ENCODE measurements at regions not wholly inside any gene's neighbourhood (a gene's known extent, or its start where the extent isn't known, plus 50 kb on each side); places are given as distances from the start of the nearest gene placed in this dataset.

- FAIRE-seq: no peak
- no peak for DNase-seq (ENCODE audit: extremely low spot score, insufficient read length, low read depth)
Measured at GRCh38 chr10:70939441-70940003, 51.2 kb upstream of the PCBD1 start.

GRCh38 chr10:70940834-70941568 lies 52.6 kb upstream of the PCBD1 start:
- FAIRE-seq (no peak), DNase-seq (ENCODE audit: extremely low spot score, insufficient read length, low read depth) (no peak)

- no peak for DNase-seq (ENCODE audit: extremely low spot score, insufficient read length, low read depth)
- no peak for FAIRE-seq
Measured at GRCh38 chr10:70942125-70942524, 53.8 kb upstream of the PCBD1 start.

GRCh38 chr10:70942725-70943124 lies 54.4 kb upstream of the PCBD1 start:
- no peak for FAIRE-seq

GRCh38 chr10:70943249-70943648 lies 54.9 kb upstream of the PCBD1 start:
- FAIRE-seq (no peak), DNase-seq (ENCODE audit: extremely low spot score, insufficient read length, low read depth) (no peak)

More at GRCh38 chr10:70942725-70943124, 54.4 kb upstream of the PCBD1 start:
- no peak for DNase-seq (ENCODE audit: extremely low spot score, insufficient read length, low read depth)

GRCh38 chr10:70943841-70944466 lies 55.6 kb upstream of the PCBD1 start:
- no peak for FAIRE-seq
- no peak for DNase-seq (ENCODE audit: extremely low spot score, insufficient read length, low read depth)

- DNase-seq (ENCODE audit: extremely low spot score, insufficient read length, low read depth) (no peak), FAIRE-seq (no peak)
Measured at GRCh38 chr10:70950037-70950436, 61.7 kb upstream of the PCBD1 start.

GRCh38 chr10:70950801-70951200 lies 62.4 kb upstream of the PCBD1 start:
- DNase-seq (ENCODE audit: extremely low spot score, insufficient read length, low read depth): no peak
- FAIRE-seq: no peak

- DNase-seq (ENCODE audit: extremely low spot score, insufficient read length, low read depth): no peak
- FAIRE-seq: no peak
Measured at GRCh38 chr10:70952401-70952800, 64.0 kb upstream of the PCBD1 start.

GRCh38 chr10:70952921-70953320 lies 64.6 kb upstream of the PCBD1 start:
- FAIRE-seq (no peak), DNase-seq (ENCODE audit: extremely low spot score, insufficient read length, low read depth) (no peak)

- DNase-seq (ENCODE audit: extremely low spot score, insufficient read length, low read depth) (no peak), FAIRE-seq (no peak)
Measured at GRCh38 chr10:70954381-70955176, 66.2 kb upstream of the PCBD1 start.

- FAIRE-seq: no peak
- DNase-seq (ENCODE audit: extremely low spot score, insufficient read length, low read depth): no peak
Measured at GRCh38 chr10:70956029-70956759, 67.8 kb upstream of the PCBD1 start.

- DNase-seq (ENCODE audit: extremely low spot score, insufficient read length, low read depth): no peak
- FAIRE-seq: no peak
Measured at GRCh38 chr10:70958396-70958795, 70.0 kb upstream of the PCBD1 start.

- DNase-seq (ENCODE audit: extremely low spot score, insufficient read length, low read depth): no peak
- FAIRE-seq: no peak
Measured at GRCh38 chr10:70960316-70960715, 72.0 kb upstream of the PCBD1 start.

GRCh38 chr10:70960783-70961570 lies 72.6 kb upstream of the PCBD1 start:
- DNase-seq (ENCODE audit: extremely low spot score, insufficient read length, low read depth): no peak
- FAIRE-seq: peak; percentile 21

- FAIRE-seq (no peak), DNase-seq (ENCODE audit: extremely low spot score, insufficient read length, low read depth) (no peak)
Measured at GRCh38 chr10:70962686-70963085, 74.3 kb upstream of the PCBD1 start.

GRCh38 chr10:70963271-70963670 lies 74.9 kb upstream of the PCBD1 start:
- FAIRE-seq (no peak), DNase-seq (ENCODE audit: extremely low spot score, insufficient read length, low read depth) (no peak)

- DNase-seq (ENCODE audit: extremely low spot score, insufficient read length, low read depth): no peak
Measured at GRCh38 chr10:70964245-70964644, 75.9 kb upstream of the PCBD1 start.

GRCh38 chr10:70964881-70965280 lies 76.5 kb upstream of the PCBD1 start:
- no peak for FAIRE-seq
- DNase-seq (ENCODE audit: extremely low spot score, insufficient read length, low read depth): no peak

More at GRCh38 chr10:70964245-70964644, 75.9 kb upstream of the PCBD1 start:
- FAIRE-seq: no peak
